DLD1 (cell line): ENCODE measurements at regions not wholly inside any gene's neighbourhood (a gene's known extent, or its start where the extent isn't known, plus 50 kb on each side); places are given as distances from the start of the nearest gene placed in this dataset.

Experiments
- in situ Hi-C: cut with HindIII; loops from 2 replicates; pipeline ENCODE4 v1.10.0; 2017; ENCODE audit warnings: low sequenced_read_pairs

GRCh38 chr1:4085546-4085945, 185.5 kb upstream of the C1orf174 start:
- in situ Hi-C loops = no loop called here

GRCh38 chr1:4086085-4086850, 186.2 kb upstream of the C1orf174 start:
- in situ Hi-C loops = no loop called here

- in situ Hi-C loops = no loop called here
Observed at GRCh38 chr1:4086921-4087320, 186.8 kb upstream of the C1orf174 start.

- in situ Hi-C loops = no loop called here
Observed at GRCh38 chr1:4087530-4088420, 187.7 kb upstream of the C1orf174 start.

- in situ Hi-C loops = no loop called here
Observed at GRCh38 chr1:4088676-4089075, 188.6 kb upstream of the C1orf174 start.

GRCh38 chr1:4089421-4090175, 189.5 kb upstream of the C1orf174 start:
- in situ Hi-C loops = no loop called here

GRCh38 chr1:4090556-4090955, 190.5 kb upstream of the C1orf174 start:
- in situ Hi-C loops = no loop called here

GRCh38 chr1:4090976-4091660, 191.0 kb upstream of the C1orf174 start:
- in situ Hi-C loops = no loop called here

GRCh38 chr1:4091996-4092395, 191.9 kb upstream of the C1orf174 start:
- in situ Hi-C loops = no loop called here

GRCh38 chr1:4093856-4094565, 193.9 kb upstream of the C1orf174 start:
- in situ Hi-C loops = no loop called here

GRCh38 chr1:4095433-4095971, 195.4 kb upstream of the C1orf174 start:
- in situ Hi-C loops = no loop called here

- in situ Hi-C loops = no loop called here
Observed at GRCh38 chr1:4101459-4102161, 201.5 kb upstream of the C1orf174 start.

GRCh38 chr1:4105300-4105880, 205.3 kb upstream of the C1orf174 start:
- in situ Hi-C loops = no loop called here

- in situ Hi-C loops = no loop called here
Observed at GRCh38 chr1:4106731-4107130, 206.7 kb upstream of the C1orf174 start.

GRCh38 chr1:4107291-4107690, 207.2 kb upstream of the C1orf174 start:
- in situ Hi-C loops = no loop called here

- in situ Hi-C loops = no loop called here
Observed at GRCh38 chr1:4108331-4108730, 208.3 kb upstream of the C1orf174 start.

GRCh38 chr1:4108758-4109627, 208.9 kb upstream of the C1orf174 start:
- in situ Hi-C loops = no loop called here

GRCh38 chr1:4109628-4109940, 209.5 kb upstream of the C1orf174 start:
- in situ Hi-C loops = no loop called here
